ENCODE measurements at regions not wholly inside any gene's neighbourhood (a gene's known extent, or its start where the extent isn't known, plus 50 kb on each side); places are given as distances from the start of the nearest gene placed in this dataset.
"Not testable (repeated sequence)": the region's sequence is repeated elsewhere in the genome, so short reads cannot be mapped to it uniquely, and the experiment has no call there.

- DNase-seq = no peak
Observed at GRCh38 chr1:101371259-101371658, 134.4 kb downstream of the S1PR1 start.

- no peak for DNase-seq
Observed at GRCh38 chr1:101373570-101373969, 136.8 kb downstream of the S1PR1 start.

- not testable (repeated sequence) for DNase-seq
Observed at GRCh38 chr1:101375448-101375847, 138.6 kb downstream of the S1PR1 start.

GRCh38 chr1:101376121-101377083 is 139.6 kb downstream of the S1PR1 start:
- DNase-seq = no peak

GRCh38 chr1:101377084-101377835 is 140.4 kb downstream of the S1PR1 start:
- DNase-seq = no peak

- DNase-seq = no peak
Observed at GRCh38 chr1:101379037-101379436, 142.2 kb downstream of the S1PR1 start.

GRCh38 chr1:101379950-101380349 is 143.1 kb downstream of the S1PR1 start:
- DNase-seq = no peak

GRCh38 chr1:101382135-101382534 is 145.3 kb downstream of the S1PR1 start:
- DNase-seq = no peak

GRCh38 chr1:101388904-101389546 is 152.2 kb downstream of the S1PR1 start:
- no peak for DNase-seq

GRCh38 chr1:101389547-101389929 is 152.7 kb downstream of the S1PR1 start:
- no peak for DNase-seq

- no peak for DNase-seq
Observed at GRCh38 chr1:101392552-101392951, 155.7 kb downstream of the S1PR1 start.

GRCh38 chr1:101394041-101394440 is 157.2 kb downstream of the S1PR1 start:
- DNase-seq = no peak

- DNase-seq = no peak
Observed at GRCh38 chr1:101399222-101399621, 162.4 kb downstream of the S1PR1 start.

- no peak for DNase-seq
Observed at GRCh38 chr1:101406271-101406670, 169.5 kb downstream of the S1PR1 start.

GRCh38 chr1:101406681-101407080 is 169.9 kb downstream of the S1PR1 start:
- no peak for DNase-seq

- no peak for DNase-seq
Observed at GRCh38 chr1:101407505-101408211, 170.8 kb downstream of the S1PR1 start.

- no peak for DNase-seq
Observed at GRCh38 chr1:101408212-101409042, 171.6 kb downstream of the S1PR1 start.

GRCh38 chr1:101409102-101409501 is 172.3 kb downstream of the S1PR1 start:
- no peak for DNase-seq

GRCh38 chr1:101410048-101410878 is 173.4 kb downstream of the S1PR1 start:
- no peak for DNase-seq

GRCh38 chr1:101420406-101420805 is 183.6 kb downstream of the S1PR1 start:
- DNase-seq = no peak

GRCh38 chr1:101428083-101428482 is 191.3 kb downstream of the S1PR1 start:
- not testable (repeated sequence) for DNase-seq
